Ovary (tissue), 7 donors: ENCODE measurements at regions not wholly inside any gene's neighbourhood (a gene's known extent, or its start where the extent isn't known, plus 50 kb on each side); places are given as distances from the start of the nearest gene placed in this dataset.

Source experiments
- DNase-seq, 5 donors: peaks; one replicate each; pipeline ENCODE4 v3.0.0-alpha.2; 2019 to 2020
- H3K27ac ChIP-seq, 2 donors: fragments of 200-600 bp; one replicate each; pipeline versions ENCODE4 v1.5.1 to v1.8.0; 2019 to 2022
- H3K27me3 ChIP-seq: fragments of 200-600 bp; one replicate; pipeline ENCODE4 v1.8.0; 2022
- H3K36me3 ChIP-seq: fragments of 200-600 bp; sonication (generic); one replicate; pipeline ENCODE4 v1.5.1; 2019
- H3K4me1 ChIP-seq: one replicate; pipeline ENCODE4 v1.8.1; 2013; ENCODE audit warnings: mild to moderate bottlenecking, moderate library complexity; ENCODE audit not compliant: insufficient read depth
- H3K4me3 ChIP-seq: fragments of 200-600 bp; sonication (generic); one replicate; pipeline ENCODE4 v1.5.1; 2017
- H3K9me3 ChIP-seq, 2 donors: fragments of 200-600 bp in 1 of 2; sonication (generic) in 1 of 2; one replicate each; pipeline versions ENCODE4 v1.5.1 to v1.8.1; 2013 to 2019; ENCODE audit warnings: mild to moderate bottlenecking in 1 of 2, moderate library complexity in 1 of 2
- EP300 ChIP-seq: sonication (generic); formaldehyde crosslinking; IDR thresholded peaks from one replicate; pipeline ENCODE4 v1.6.1; 2017; ENCODE audit warnings: antibody characterized with exemption
- POLR2A ChIP-seq: fragments of 450-650 bp; IDR thresholded peaks from one replicate; pipeline ENCODE4 v1.6.1; 2017; ENCODE audit warnings: antibody characterized with exemption, mild to moderate bottlenecking, moderate library complexity
- WGBS, 3 donors: extraction: QIAGEN DNeasy Blood & Tissue Kit in 1 of 3; methylation state at CpG; one replicate each; pipeline versions ENCODE4 v1.1.5 to v1.1.7; 2013 to 2017; 5-methylcytosine and 5-hydroxymethylcytosine counted together
- intact Hi-C, 4 donors: fragments of 100-400 bp; cut with DNase I; formaldehyde crosslinking; loops; one replicate each; pipeline versions ENCODE4 v1.11.0 to v1.15.1; 2022 to 2023
- TF ChIP-seq, protein P1 (sequence below), 3 donors: fragments of 450-650 bp in 2 of 3; fragments of 200-600 bp in 1 of 3; IDR thresholded peaks; one replicate each; pipeline versions ENCODE4 v1.5.1 to v1.8.0; 2016 to 2022; ENCODE audit warnings: antibody characterized with exemption in 3 of 3, mild to moderate bottlenecking in 1 of 3
- donor health status: DM: no; HTN: no; CAD: no; lungs with moderate emphysema.
- donor health status: DM: no; HTN: no; CAD: no.
- donor health status: Bipolar disorder and iron deficiency.
- donor health status: DM: no; HTN: no; CAD: no.
- donor health status: DM: yes; HTN: yes; CAD: no.

DNA sequence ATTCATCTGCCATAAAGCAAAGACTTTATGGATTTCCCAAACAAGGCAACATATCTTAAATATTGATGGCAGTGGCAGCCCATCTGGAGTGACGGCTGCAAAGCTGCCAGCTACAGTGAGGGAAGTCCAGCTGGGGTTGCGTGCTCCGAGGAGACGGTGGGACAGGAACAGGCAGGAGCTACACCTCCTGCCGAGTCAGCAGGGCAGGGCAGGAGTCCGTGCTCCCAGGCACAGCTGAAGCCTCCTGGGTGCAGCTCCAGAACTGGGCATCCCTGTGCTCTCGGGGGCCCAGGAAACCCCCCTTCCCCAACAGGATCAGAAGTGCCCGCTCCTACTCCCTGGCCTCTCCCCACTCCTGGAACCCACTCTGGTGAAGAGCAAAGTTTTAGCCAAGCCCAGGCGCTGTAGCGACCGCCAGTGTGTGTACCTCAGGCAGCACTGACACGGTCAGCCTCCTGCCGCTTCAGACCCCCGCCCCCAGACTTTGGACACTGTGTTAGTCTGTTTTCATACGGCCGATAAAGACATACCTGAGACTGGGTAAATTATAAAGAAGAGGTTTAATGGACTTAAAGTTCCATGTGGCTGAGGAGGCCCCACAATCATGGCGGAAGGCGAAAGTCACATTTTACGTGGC, 556.4 kb upstream of the CCDC54 start:
- intact Hi-C loops = no loop called here

DNA sequence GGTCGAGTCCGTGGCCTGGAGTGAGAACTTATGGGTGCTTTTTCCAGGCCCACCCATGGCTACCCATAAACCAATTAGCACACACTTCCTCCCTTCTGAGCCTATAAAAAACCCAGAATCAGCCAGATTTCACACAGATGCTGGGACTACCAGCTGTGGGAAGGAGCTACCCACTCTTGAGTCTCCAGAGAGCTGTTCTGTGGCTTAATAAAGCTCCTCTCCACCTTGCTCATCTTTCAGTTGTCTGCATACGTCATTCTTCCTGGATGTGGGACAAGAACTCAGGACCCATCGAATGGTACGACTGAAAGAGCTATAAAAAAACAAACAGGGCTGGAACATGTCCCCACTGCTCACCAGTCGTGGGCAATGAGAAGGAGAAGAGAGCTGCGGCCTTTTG, 555.4 kb upstream of the CCDC54 start:
- no peak overlapping the region for H3K27ac ChIP-seq
- WGBS, 3 donors = 92 to 95% (median 94%) methylated on average over 7 of the region's 7 CpGs
- no peaks in the 10 kb centered on the region for H3K36me3 ChIP-seq
- no peaks in the 10 kb centered on the region for H3K4me1 ChIP-seq
- H3K4me3 ChIP-seq = no peak overlapping the region
- DNase-seq = no peak
- no peaks in the 10 kb centered on the region for H3K9me3 ChIP-seq
- H3K27me3 ChIP-seq = no peaks in the 10 kb centered on the region
- intact Hi-C loops = no loop called here
- no peak for TF ChIP-seq POLR2A
- TF ChIP-seq, protein P1, sequence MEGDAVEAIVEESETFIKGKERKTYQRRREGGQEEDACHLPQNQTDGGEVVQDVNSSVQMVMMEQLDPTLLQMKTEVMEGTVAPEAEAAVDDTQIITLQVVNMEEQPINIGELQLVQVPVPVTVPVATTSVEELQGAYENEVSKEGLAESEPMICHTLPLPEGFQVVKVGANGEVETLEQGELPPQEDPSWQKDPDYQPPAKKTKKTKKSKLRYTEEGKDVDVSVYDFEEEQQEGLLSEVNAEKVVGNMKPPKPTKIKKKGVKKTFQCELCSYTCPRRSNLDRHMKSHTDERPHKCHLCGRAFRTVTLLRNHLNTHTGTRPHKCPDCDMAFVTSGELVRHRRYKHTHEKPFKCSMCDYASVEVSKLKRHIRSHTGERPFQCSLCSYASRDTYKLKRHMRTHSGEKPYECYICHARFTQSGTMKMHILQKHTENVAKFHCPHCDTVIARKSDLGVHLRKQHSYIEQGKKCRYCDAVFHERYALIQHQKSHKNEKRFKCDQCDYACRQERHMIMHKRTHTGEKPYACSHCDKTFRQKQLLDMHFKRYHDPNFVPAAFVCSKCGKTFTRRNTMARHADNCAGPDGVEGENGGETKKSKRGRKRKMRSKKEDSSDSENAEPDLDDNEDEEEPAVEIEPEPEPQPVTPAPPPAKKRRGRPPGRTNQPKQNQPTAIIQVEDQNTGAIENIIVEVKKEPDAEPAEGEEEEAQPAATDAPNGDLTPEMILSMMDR (IDR thresholded peaks at IDR 0.05) = no peak
- TF ChIP-seq EP300 = no peak

More for the DNA sequence above, 556.4 kb upstream of the CCDC54 start:
- H3K36me3 ChIP-seq = no peaks in the 10 kb centered on the region
- no peaks in the 10 kb centered on the region for H3K4me1 ChIP-seq
- WGBS, 3 donors = 95 to 98% (median 97%) methylated on average over 19 of the region's 19 CpGs
- H3K27ac ChIP-seq = no peak overlapping the region
- TF ChIP-seq POLR2A = no peak
- TF ChIP-seq, protein P1 (IDR thresholded peaks at IDR 0.05) = no peak
- no peak for TF ChIP-seq EP300
- no peak overlapping the region for H3K4me3 ChIP-seq
- no peak for DNase-seq
- no peaks in the 10 kb centered on the region for H3K27me3 ChIP-seq
- no peaks in the 10 kb centered on the region for H3K9me3 ChIP-seq

DNA sequence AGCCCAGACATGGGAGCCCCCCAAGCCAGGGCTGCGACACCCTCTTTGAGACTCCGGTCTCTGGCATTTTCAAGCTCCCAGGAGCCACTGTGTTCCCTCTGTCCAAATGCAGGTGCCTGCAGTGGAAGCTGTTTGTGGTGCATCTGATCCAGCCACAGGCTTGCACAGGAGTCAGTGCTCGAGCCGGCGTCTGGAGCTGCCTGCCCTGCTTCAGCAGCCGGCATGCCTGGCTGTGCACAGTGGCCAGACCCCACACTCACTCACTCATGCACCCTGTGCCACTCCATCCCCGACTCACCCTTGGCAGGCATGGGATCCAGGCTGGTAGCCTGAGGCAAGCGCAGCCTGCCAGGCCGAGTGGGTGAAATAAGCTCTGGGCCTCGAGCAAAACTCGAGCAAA, 555.0 kb upstream of the CCDC54 start:
- no peak overlapping the region for H3K27ac ChIP-seq
- H3K4me3 ChIP-seq = no peak overlapping the region
- TF ChIP-seq POLR2A (no peak), EP300 (no peak)
- TF ChIP-seq, protein P1 (IDR thresholded peaks at IDR 0.05) = no peak
- 95 to 98% (median 96%) methylated on average over 11 of the region's 11 CpGs for WGBS, 3 donors
- no peak for DNase-seq
- H3K36me3 ChIP-seq = no peaks in the 10 kb centered on the region
- no peaks in the 10 kb centered on the region for H3K9me3 ChIP-seq
- intact Hi-C loops = no loop called here
- no peaks in the 10 kb centered on the region for H3K4me1 ChIP-seq
- H3K27me3 ChIP-seq = no peaks in the 10 kb centered on the region

DNA sequence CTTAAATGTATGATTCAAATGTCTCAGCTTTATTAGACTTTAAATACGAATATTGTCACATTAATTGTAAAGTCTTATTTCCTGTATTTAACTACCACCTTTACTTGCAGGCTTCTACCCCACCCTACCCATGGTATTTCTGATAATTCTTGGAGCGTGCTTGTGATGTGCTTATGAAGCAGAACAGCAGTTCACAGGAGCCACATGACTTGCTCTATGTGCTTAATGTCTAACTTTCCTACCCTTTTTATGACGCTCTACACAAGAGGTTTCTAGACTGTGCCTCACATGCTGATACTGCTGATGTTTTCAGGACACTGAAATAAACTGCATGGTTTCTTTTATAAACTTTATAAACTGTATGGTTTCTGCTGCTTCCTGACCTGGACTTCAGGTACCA, 553.5 kb upstream of the CCDC54 start:
- 89 to 92% (median 89%) methylated on average over 3 of the region's 3 CpGs for WGBS, 3 donors
- TF ChIP-seq, protein P1 (IDR thresholded peaks at IDR 0.05) = no peak
- TF ChIP-seq EP300 (no peak), POLR2A (no peak)
- no peaks in the 10 kb centered on the region for H3K4me1 ChIP-seq
- H3K27ac ChIP-seq = no peak overlapping the region
- H3K27me3 ChIP-seq = no peaks in the 10 kb centered on the region
- H3K9me3 ChIP-seq = no peaks in the 10 kb centered on the region
- H3K36me3 ChIP-seq = no peaks in the 10 kb centered on the region
- intact Hi-C loops = no loop called here
- DNase-seq = no peak
- no peak overlapping the region for H3K4me3 ChIP-seq
